Astrocyte (in vitro differentiated cells and primary cell): ENCODE measurements at regions not wholly inside any gene's neighbourhood (a gene's known extent, or its start where the extent isn't known, plus 50 kb on each side); places are given as distances from the start of the nearest gene placed in this dataset.

Experiments
- DNase-seq: peaks from one replicate; pipeline ENCODE4 v3.0.0-alpha.2; 2010; ENCODE audit warnings: low read depth
- FAIRE-seq: peaks from 2 replicates; lab custom pipeline; 2011; peaks lifted over from hg19 to GRCh38; lab: Jason Lieb, UNC
- H2AFZ ChIP-seq: 2 replicates; pipeline ENCODE4 v1.6.0; 2012; ENCODE audit warnings: low read depth, low read length, inconsistent platforms
- H3K27ac ChIP-seq: 2 replicates; pipeline ENCODE4 v1.5.1; 2011; ENCODE audit warnings: low read depth, low read length, inconsistent platforms
- H3K27me3 ChIP-seq: 2 replicates; pipeline ENCODE4 v1.6.0; 2011; ENCODE audit warnings: low read length, inconsistent platforms; ENCODE audit not compliant: insufficient read depth
- H3K36me3 ChIP-seq: 2 replicates; pipeline ENCODE4 v1.5.1; 2011; ENCODE audit warnings: low read length, inconsistent platforms; ENCODE audit not compliant: insufficient read depth
- H3K4me1 ChIP-seq: 2 replicates; pipeline ENCODE4 v1.5.1; 2011; ENCODE audit warnings: low read length, inconsistent platforms; ENCODE audit not compliant: insufficient read depth
- H3K4me2 ChIP-seq: 2 replicates; pipeline ENCODE4 v1.6.0; 2012; ENCODE audit warnings: low read length, inconsistent platforms
- H3K4me3 ChIP-seq: 2 replicates; pipeline ENCODE4 v1.5.1; 2011; ENCODE audit warnings: low read depth, mild to moderate bottlenecking, low read length, inconsistent platforms; ENCODE audit not compliant: insufficient read depth
- H3K79me2 ChIP-seq: 2 replicates; pipeline ENCODE4 v1.6.0; 2012; ENCODE audit warnings: mild to moderate bottlenecking, low read length, inconsistent platforms; ENCODE audit not compliant: insufficient read depth
- H3K9ac ChIP-seq: 2 replicates; pipeline ENCODE4 v1.6.0; 2012; ENCODE audit warnings: mild to moderate bottlenecking, low read length, inconsistent platforms
- H3K9me3 ChIP-seq: 2 replicates; pipeline ENCODE4 v1.5.1; 2012; ENCODE audit warnings: low read depth, mild to moderate bottlenecking, low read length, inconsistent platforms; ENCODE audit not compliant: insufficient read depth
- H4K20me1 ChIP-seq: 2 replicates; pipeline ENCODE4 v1.6.0; 2012; ENCODE audit warnings: low read length, inconsistent platforms; ENCODE audit not compliant: insufficient read depth
- H3K27ac Mint-ChIP-seq: one replicate; pipeline ENCODE4 v1.8.0; 2021; ENCODE audit warnings: mild to moderate bottlenecking, mixed read lengths; ENCODE audit not compliant: unreplicated experiment
- H3K27me3 Mint-ChIP-seq: one replicate; pipeline ENCODE4 v1.8.0; 2021; ENCODE audit warnings: low read depth, mixed read lengths; ENCODE audit not compliant: unreplicated experiment
- H3K36me3 Mint-ChIP-seq: one replicate; pipeline ENCODE4 v1.8.0; 2021; ENCODE audit warnings: low read depth, mixed read lengths; ENCODE audit not compliant: unreplicated experiment
- H3K4me1 Mint-ChIP-seq: one replicate; pipeline ENCODE4 v1.8.0; 2021; ENCODE audit warnings: low read depth, mixed read lengths; ENCODE audit not compliant: unreplicated experiment
- H3K4me3 Mint-ChIP-seq: one replicate; pipeline ENCODE4 v1.8.0; 2021; ENCODE audit warnings: mild to moderate bottlenecking, moderate library complexity, mixed read lengths; ENCODE audit not compliant: unreplicated experiment
- H3K9me3 Mint-ChIP-seq: one replicate; pipeline ENCODE4 v1.8.0; 2021; ENCODE audit warnings: mild to moderate bottlenecking, mixed read lengths; ENCODE audit not compliant: unreplicated experiment
- EZH2 ChIP-seq: IDR thresholded peaks from 2 replicates; pipeline ENCODE4 v1.6.1; 2012; ENCODE audit warnings: mild to moderate bottlenecking, low read length, inconsistent platforms; ENCODE audit not compliant: insufficient read depth
- TF ChIP-seq, protein P1 (sequence below): IDR thresholded peaks from 2 replicates; pipeline ENCODE4 v1.5.1; 2011; ENCODE audit warnings: low read depth, mild to moderate bottlenecking, inconsistent platforms, low read length, moderate library complexity; ENCODE audit not compliant: insufficient read depth

DNA sequence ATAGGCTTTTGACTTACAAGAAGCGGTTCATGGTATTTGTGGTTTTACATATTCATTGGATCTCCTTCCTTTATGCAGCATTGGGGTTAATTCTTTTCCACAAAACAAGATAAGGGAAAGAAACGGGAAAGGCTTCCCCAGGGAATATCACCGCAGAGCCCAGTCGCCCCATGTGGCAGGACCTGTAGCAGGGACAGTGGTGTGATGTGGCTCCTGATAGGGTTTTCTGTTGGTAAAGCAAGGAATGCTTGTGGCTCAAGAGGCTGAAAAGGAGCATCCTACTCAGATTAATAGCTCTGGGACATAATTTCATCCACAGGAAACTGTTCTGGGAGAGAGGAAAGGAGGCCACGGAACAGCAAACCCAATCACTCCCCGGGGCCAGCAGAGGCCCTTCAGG is 699.9 kb downstream of the MTRR start:
- H3K27ac ChIP-seq = no peak overlapping the region
- H3K27ac Mint-ChIP-seq = no peak overlapping the region
- no peak for FAIRE-seq
- H3K27me3 Mint-ChIP-seq = peaks cover 3% of the 10 kb centered on the region
- DNase-seq = no peak
- H3K36me3 ChIP-seq = no peaks in the 10 kb centered on the region
- H3K4me1 Mint-ChIP-seq = no peaks in the 10 kb centered on the region
- TF ChIP-seq, protein P1, sequence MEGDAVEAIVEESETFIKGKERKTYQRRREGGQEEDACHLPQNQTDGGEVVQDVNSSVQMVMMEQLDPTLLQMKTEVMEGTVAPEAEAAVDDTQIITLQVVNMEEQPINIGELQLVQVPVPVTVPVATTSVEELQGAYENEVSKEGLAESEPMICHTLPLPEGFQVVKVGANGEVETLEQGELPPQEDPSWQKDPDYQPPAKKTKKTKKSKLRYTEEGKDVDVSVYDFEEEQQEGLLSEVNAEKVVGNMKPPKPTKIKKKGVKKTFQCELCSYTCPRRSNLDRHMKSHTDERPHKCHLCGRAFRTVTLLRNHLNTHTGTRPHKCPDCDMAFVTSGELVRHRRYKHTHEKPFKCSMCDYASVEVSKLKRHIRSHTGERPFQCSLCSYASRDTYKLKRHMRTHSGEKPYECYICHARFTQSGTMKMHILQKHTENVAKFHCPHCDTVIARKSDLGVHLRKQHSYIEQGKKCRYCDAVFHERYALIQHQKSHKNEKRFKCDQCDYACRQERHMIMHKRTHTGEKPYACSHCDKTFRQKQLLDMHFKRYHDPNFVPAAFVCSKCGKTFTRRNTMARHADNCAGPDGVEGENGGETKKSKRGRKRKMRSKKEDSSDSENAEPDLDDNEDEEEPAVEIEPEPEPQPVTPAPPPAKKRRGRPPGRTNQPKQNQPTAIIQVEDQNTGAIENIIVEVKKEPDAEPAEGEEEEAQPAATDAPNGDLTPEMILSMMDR = no peak
- TF ChIP-seq EZH2 = no peak
- no peaks in the 10 kb centered on the region for H3K9me3 ChIP-seq
- peaks cover 2% of the 10 kb centered on the region for H3K9me3 Mint-ChIP-seq
- H4K20me1 ChIP-seq = no peaks in the 10 kb centered on the region
- no peaks in the 10 kb centered on the region for H3K36me3 Mint-ChIP-seq
- H3K79me2 ChIP-seq = no peaks in the 10 kb centered on the region
- no peak overlapping the region for H3K4me3 ChIP-seq
- H2AFZ ChIP-seq = no peak overlapping the region
- no peaks in the 10 kb centered on the region for H3K4me1 ChIP-seq
- H3K9ac ChIP-seq = no peak overlapping the region
- H3K27me3 ChIP-seq = no peaks in the 10 kb centered on the region
- H3K4me2 ChIP-seq = no peak overlapping the region
- no peak overlapping the region for H3K4me3 Mint-ChIP-seq

DNA sequence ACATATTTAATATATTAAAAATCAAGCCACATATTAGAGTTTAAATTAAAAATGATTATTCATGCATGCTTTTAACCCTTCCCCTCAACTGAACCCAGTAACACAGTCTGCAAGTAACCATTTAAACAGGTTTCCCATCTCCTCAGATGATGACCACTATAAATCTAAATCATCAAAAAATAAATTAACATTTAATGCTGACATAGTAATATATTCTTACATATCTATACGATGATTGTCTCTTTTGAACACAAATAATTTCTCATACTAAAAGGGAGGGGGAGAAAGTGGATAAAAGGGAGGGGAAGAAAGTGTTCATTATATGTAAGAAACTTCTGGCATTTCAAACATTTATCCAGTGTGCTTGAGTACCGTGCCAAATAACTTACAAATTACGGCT is 701.6 kb downstream of the MTRR start:
- no peak for FAIRE-seq
- H3K4me1 ChIP-seq = no peaks in the 10 kb centered on the region
- H3K27ac Mint-ChIP-seq = no peak overlapping the region
- no peak overlapping the region for H2AFZ ChIP-seq
- H3K79me2 ChIP-seq = no peaks in the 10 kb centered on the region
- H3K27me3 ChIP-seq = no peaks in the 10 kb centered on the region
- no peak for TF ChIP-seq EZH2
- TF ChIP-seq, protein P1 = no peak
- H3K4me1 Mint-ChIP-seq = no peaks in the 10 kb centered on the region
- peaks cover 2% of the 10 kb centered on the region for H3K9me3 Mint-ChIP-seq
- no peaks in the 10 kb centered on the region for H3K36me3 ChIP-seq
- peaks cover 3% of the 10 kb centered on the region for H3K27me3 Mint-ChIP-seq
- no peaks in the 10 kb centered on the region for H3K9me3 ChIP-seq
- no peak overlapping the region for H3K4me3 ChIP-seq
- H3K4me3 Mint-ChIP-seq = no peak overlapping the region
- no peak overlapping the region for H3K9ac ChIP-seq
- H3K27ac ChIP-seq = no peak overlapping the region
- DNase-seq = no peak
- H3K4me2 ChIP-seq = no peak overlapping the region
- H3K36me3 Mint-ChIP-seq = no peaks in the 10 kb centered on the region
- H4K20me1 ChIP-seq = no peaks in the 10 kb centered on the region

DNA sequence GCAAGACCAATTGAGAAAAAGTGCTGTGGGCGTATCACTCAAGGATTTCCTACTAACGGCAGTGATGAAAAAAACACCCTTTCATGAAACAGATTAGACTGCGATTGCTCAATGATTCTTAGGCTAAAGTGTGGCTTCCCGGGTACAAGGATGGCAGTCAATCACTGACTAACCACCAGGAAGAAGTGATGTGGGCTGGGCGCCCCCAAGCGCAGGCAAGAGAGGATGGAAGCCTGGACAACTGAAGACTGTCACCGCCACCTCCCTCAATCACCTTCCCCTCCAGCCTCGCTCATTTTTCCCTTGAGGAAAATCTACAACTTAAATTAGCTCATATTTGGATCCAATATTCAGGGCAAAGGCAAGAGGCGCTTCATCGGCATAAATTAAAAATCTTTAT is 707.2 kb downstream of the MTRR start:
- H3K4me1 ChIP-seq = no peaks in the 10 kb centered on the region
- H3K27ac Mint-ChIP-seq = no peak overlapping the region
- H3K9me3 Mint-ChIP-seq = peaks cover 2% of the 10 kb centered on the region
- TF ChIP-seq, protein P1 = no peak
- no peak for TF ChIP-seq EZH2
- no peak overlapping the region for H3K27ac ChIP-seq
- no peak overlapping the region for H3K4me3 Mint-ChIP-seq
- FAIRE-seq (no peak), DNase-seq (no peak)
- H3K4me1 Mint-ChIP-seq = no peaks in the 10 kb centered on the region
- no peaks in the 10 kb centered on the region for H3K27me3 ChIP-seq
- H3K36me3 Mint-ChIP-seq = no peaks in the 10 kb centered on the region
- H4K20me1 ChIP-seq = no peaks in the 10 kb centered on the region
- H2AFZ ChIP-seq = no peak overlapping the region
- no peaks in the 10 kb centered on the region for H3K36me3 ChIP-seq
- H3K9me3 ChIP-seq = no peaks in the 10 kb centered on the region
- H3K27me3 Mint-ChIP-seq = peaks cover 3% of the 10 kb centered on the region
- no peak overlapping the region for H3K4me3 ChIP-seq
- no peak overlapping the region for H3K4me2 ChIP-seq
- no peaks in the 10 kb centered on the region for H3K79me2 ChIP-seq
- no peak overlapping the region for H3K9ac ChIP-seq
